ENCODE measurements at regions not wholly inside any gene's neighbourhood (a gene's known extent, or its start where the extent isn't known, plus 50 kb on each side); places are given as distances from the start of the nearest gene placed in this dataset.

GRCh38 chr11:11073996-11074395, 216.1 kb upstream of the ZBED5 start:
- Histone ChIP-seq H3K36me3 (ENCODE audit: control insufficient read depth, insufficient read depth, low read length) (no peaks in the 10 kb centered on the region), H3K27me3 (ENCODE audit: control insufficient read depth, insufficient read depth, low read length) (peaks cover 15% of the 10 kb centered on the region), H3K4me3 (ENCODE audit: low read depth, low read length) (no peak overlapping the region)
- ChIA-PET POLR2A (no interaction called here), CTCF (interaction anchor here (1.7 kb wide), 1 partner anchor 140 kb away, joined by 3 read pairs; no protein-coding TSS in a partner anchor)
- TF ChIP-seq, protein P1, sequence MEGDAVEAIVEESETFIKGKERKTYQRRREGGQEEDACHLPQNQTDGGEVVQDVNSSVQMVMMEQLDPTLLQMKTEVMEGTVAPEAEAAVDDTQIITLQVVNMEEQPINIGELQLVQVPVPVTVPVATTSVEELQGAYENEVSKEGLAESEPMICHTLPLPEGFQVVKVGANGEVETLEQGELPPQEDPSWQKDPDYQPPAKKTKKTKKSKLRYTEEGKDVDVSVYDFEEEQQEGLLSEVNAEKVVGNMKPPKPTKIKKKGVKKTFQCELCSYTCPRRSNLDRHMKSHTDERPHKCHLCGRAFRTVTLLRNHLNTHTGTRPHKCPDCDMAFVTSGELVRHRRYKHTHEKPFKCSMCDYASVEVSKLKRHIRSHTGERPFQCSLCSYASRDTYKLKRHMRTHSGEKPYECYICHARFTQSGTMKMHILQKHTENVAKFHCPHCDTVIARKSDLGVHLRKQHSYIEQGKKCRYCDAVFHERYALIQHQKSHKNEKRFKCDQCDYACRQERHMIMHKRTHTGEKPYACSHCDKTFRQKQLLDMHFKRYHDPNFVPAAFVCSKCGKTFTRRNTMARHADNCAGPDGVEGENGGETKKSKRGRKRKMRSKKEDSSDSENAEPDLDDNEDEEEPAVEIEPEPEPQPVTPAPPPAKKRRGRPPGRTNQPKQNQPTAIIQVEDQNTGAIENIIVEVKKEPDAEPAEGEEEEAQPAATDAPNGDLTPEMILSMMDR (IDR thresholded peaks at IDR 0.05; ENCODE audit: insufficient read depth, low read depth, low read length): no peak
- DNase-seq (ENCODE audit: low read depth): no peak

DNA sequence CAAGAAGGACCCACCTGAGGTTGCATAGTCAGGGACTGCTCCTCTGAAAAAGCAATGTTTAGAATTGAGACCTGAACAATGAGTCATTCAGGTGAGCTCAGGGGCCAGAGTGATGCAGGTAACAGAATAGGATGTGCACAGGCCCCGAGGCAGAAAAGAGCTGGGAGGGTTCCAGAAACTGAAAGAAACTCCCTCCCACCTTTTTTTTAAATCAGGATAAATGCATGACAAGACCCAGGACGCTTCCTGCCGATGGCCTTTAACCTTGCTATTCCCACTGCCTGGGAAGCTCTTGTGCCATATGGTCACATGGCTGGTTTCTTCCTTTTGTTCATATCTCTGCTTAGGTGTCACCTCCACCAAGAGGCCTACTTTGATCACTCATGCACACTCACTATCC, 214.2 kb upstream of the ZBED5 start:
- H3K36me3 ChIP-seq (ENCODE audit: control insufficient read depth, insufficient read depth, low read length): no peaks in the 10 kb centered on the region
- no peak for DNase-seq (ENCODE audit: low read depth)
- peaks cover 15% of the 10 kb centered on the region for H3K27me3 ChIP-seq (ENCODE audit: control insufficient read depth, insufficient read depth, low read length)
- POLR2A ChIA-PET: no interaction called here
- no peak overlapping the region for H3K4me3 ChIP-seq (ENCODE audit: low read depth, low read length)
- CTCF ChIA-PET: interaction anchor here (1.4 kb wide), 1 partner anchor 44 kb away, joined by 4 read pairs; no protein-coding TSS in a partner anchor
- TF ChIP-seq, protein P1 (IDR thresholded peaks at IDR 0.05; ENCODE audit: insufficient read depth, low read depth, low read length): no peak

GRCh38 chr11:11071486-11071885, 213.6 kb upstream of the ZBED5 start:
- TF ChIP-seq, protein P1 (IDR thresholded peaks at IDR 0.05; ENCODE audit: insufficient read depth, low read depth, low read length): no peak
- Histone ChIP-seq H3K36me3 (ENCODE audit: control insufficient read depth, insufficient read depth, low read length) (no peaks in the 10 kb centered on the region), H3K4me3 (ENCODE audit: low read depth, low read length) (no peak overlapping the region), H3K27me3 (ENCODE audit: control insufficient read depth, insufficient read depth, low read length) (peaks cover 14% of the 10 kb centered on the region)
- CTCF ChIA-PET: interaction anchor here (1.4 kb wide), 1 partner anchor 44 kb away, joined by 4 read pairs; no protein-coding TSS in a partner anchor
- POLR2A ChIA-PET: no interaction called here
- no peak for DNase-seq (ENCODE audit: low read depth)

- CTCF ChIA-PET: interaction anchor here (1.6 kb wide), 1 partner anchor 43 kb away, joined by 4 read pairs; no protein-coding TSS in a partner anchor
- Histone ChIP-seq H3K27me3 (ENCODE audit: control insufficient read depth, insufficient read depth, low read length) (peaks cover 14% of the 10 kb centered on the region), H3K4me3 (ENCODE audit: low read depth, low read length) (no peak overlapping the region), H3K36me3 (ENCODE audit: control insufficient read depth, insufficient read depth, low read length) (no peaks in the 10 kb centered on the region)
- DNase-seq (ENCODE audit: low read depth): no peak
- TF ChIP-seq, protein P1 (IDR thresholded peaks at IDR 0.05; ENCODE audit: insufficient read depth, low read depth, low read length): no peak
- POLR2A ChIA-PET: no interaction called here
Observed at GRCh38 chr11:11070976-11071375, 213.1 kb upstream of the ZBED5 start.

GRCh38 chr11:11069841-11070835, 212.3 kb upstream of the ZBED5 start:
- no peak overlapping the region for H3K4me3 ChIP-seq (ENCODE audit: low read depth, low read length)
- TF ChIP-seq, protein P1 (IDR thresholded peaks at IDR 0.05; ENCODE audit: insufficient read depth, low read depth, low read length): no peak
- H3K27me3 ChIP-seq (ENCODE audit: control insufficient read depth, insufficient read depth, low read length): peaks cover 11% of the 10 kb centered on the region
- ChIA-PET POLR2A (no interaction called here), CTCF (interaction anchor here (1.5 to 1.6 kb wide), 2 partner anchors 42 to 278 kb away, joined by 4 to 5 read pairs; no protein-coding TSS in a partner anchor)
- no peak for DNase-seq (ENCODE audit: low read depth)
- no peaks in the 10 kb centered on the region for H3K36me3 ChIP-seq (ENCODE audit: control insufficient read depth, insufficient read depth, low read length)

Measured in BJ (cell line).